ENCODE measurements at regions not wholly inside any gene's neighbourhood (a gene's known extent, or its start where the extent isn't known, plus 50 kb on each side); places are given as distances from the start of the nearest gene placed in this dataset.

GRCh38 chr15:91751611-91752010 is 101.9 kb upstream of the SLCO3A1 start:
- H4K20me1 ChIP-seq (ENCODE audit: insufficient read depth, low read length): no peaks in the 10 kb centered on the region
- H3K4me2 ChIP-seq (ENCODE audit: low read length): no peak overlapping the region
- TF ChIP-seq EZH2phosphoT487 (IDR thresholded peaks at IDR 0.05; ENCODE audit: low read depth) (no peak), CTCF (IDR thresholded peaks at IDR 0.05; ENCODE audit: low read depth, low read length) (no peak)
- H3K79me2 ChIP-seq (ENCODE audit: low read length): no peaks in the 10 kb centered on the region
- peaks cover 8% of the 10 kb centered on the region; the same call in 1 of the 2 replicates for H3K27me3 ChIP-seq (ENCODE audit: low read depth, low read length)
- H3K9ac ChIP-seq (ENCODE audit: low read length): no peak overlapping the region
- H3K4me1 ChIP-seq (ENCODE audit: low read length): no peaks in the 10 kb centered on the region
- no peak overlapping the region for H3K4me3 ChIP-seq (ENCODE audit: low read length)
- H3K9me3 ChIP-seq (ENCODE audit: insufficient read depth, low read length): no peaks in the 10 kb centered on the region
- H2AFZ ChIP-seq (ENCODE audit: low read depth, low read length): no peak overlapping the region
- no peaks in the 10 kb centered on the region for H3K36me3 ChIP-seq (replicated peaks; ENCODE audit: low read depth, low read length)
- H3K27ac ChIP-seq (ENCODE audit: low read length): no peak overlapping the region

- no peaks in the 10 kb centered on the region for H3K9me3 ChIP-seq (ENCODE audit: insufficient read depth, low read length)
- no peak overlapping the region for H2AFZ ChIP-seq (ENCODE audit: low read depth, low read length)
Measured at GRCh38 chr15:91752081-91752785, 101.3 kb upstream of the SLCO3A1 start.

GRCh38 chr15:91759560-91759959 is 93.9 kb upstream of the SLCO3A1 start:
- no peaks in the 10 kb centered on the region for H4K20me1 ChIP-seq (ENCODE audit: insufficient read depth, low read length)
- H3K9me3 ChIP-seq (ENCODE audit: insufficient read depth, low read length): no peaks in the 10 kb centered on the region
- H3K4me2 ChIP-seq (ENCODE audit: low read length): no peak overlapping the region
- H3K4me1 ChIP-seq (ENCODE audit: low read length): no peaks in the 10 kb centered on the region
- no peaks in the 10 kb centered on the region for H3K79me2 ChIP-seq (ENCODE audit: low read length)
- H3K36me3 ChIP-seq (replicated peaks; ENCODE audit: low read depth, low read length): no peaks in the 10 kb centered on the region
- TF ChIP-seq EZH2phosphoT487 (IDR thresholded peaks at IDR 0.05; ENCODE audit: low read depth) (no peak), CTCF (IDR thresholded peaks at IDR 0.05; ENCODE audit: low read depth, low read length) (no peak)
- H3K9ac ChIP-seq (ENCODE audit: low read length): no peak overlapping the region
- H3K27me3 ChIP-seq (ENCODE audit: low read depth, low read length): peaks cover 25% of the 10 kb centered on the region
- no peak overlapping the region for H2AFZ ChIP-seq (ENCODE audit: low read depth, low read length)
- H3K4me3 ChIP-seq (ENCODE audit: low read length): no peak overlapping the region
- H3K27ac ChIP-seq (ENCODE audit: low read length): no peak overlapping the region

More at GRCh38 chr15:91752081-91752785, 101.3 kb upstream of the SLCO3A1 start:
- no peak overlapping the region for H3K9ac ChIP-seq (ENCODE audit: low read length)
- H3K27ac ChIP-seq (ENCODE audit: low read length): no peak overlapping the region
- no peak for TF ChIP-seq EZH2phosphoT487 (IDR thresholded peaks at IDR 0.05; ENCODE audit: low read depth)
- TF ChIP-seq CTCF (IDR thresholded peaks at IDR 0.05; ENCODE audit: low read depth, low read length): no peak
- no peaks in the 10 kb centered on the region for H3K36me3 ChIP-seq (replicated peaks; ENCODE audit: low read depth, low read length)
- peaks cover 8% of the 10 kb centered on the region; the same call in 1 of the 2 replicates for H3K27me3 ChIP-seq (ENCODE audit: low read depth, low read length)
- no peaks in the 10 kb centered on the region for H3K79me2 ChIP-seq (ENCODE audit: low read length)
- H3K4me2 ChIP-seq (ENCODE audit: low read length): no peak overlapping the region
- no peaks in the 10 kb centered on the region for H3K4me1 ChIP-seq (ENCODE audit: low read length)
- no peak overlapping the region for H3K4me3 ChIP-seq (ENCODE audit: low read length)
- no peaks in the 10 kb centered on the region for H4K20me1 ChIP-seq (ENCODE audit: insufficient read depth, low read length)

GRCh38 chr15:91765660-91766059 is 87.8 kb upstream of the SLCO3A1 start:
- Histone ChIP-seq H3K27me3 (ENCODE audit: low read depth, low read length) (peaks cover 23% of the 10 kb centered on the region), H3K36me3 (replicated peaks; ENCODE audit: low read depth, low read length) (no peaks in the 10 kb centered on the region), H3K4me3 (ENCODE audit: low read length) (no peak overlapping the region), H3K4me2 (ENCODE audit: low read length) (no peak overlapping the region), H2AFZ (ENCODE audit: low read depth, low read length) (no peak overlapping the region), H3K27ac (ENCODE audit: low read length) (no peak overlapping the region), H3K9ac (ENCODE audit: low read length) (no peak overlapping the region), H3K79me2 (ENCODE audit: low read length) (no peaks in the 10 kb centered on the region), H3K9me3 (ENCODE audit: insufficient read depth, low read length) (no peaks in the 10 kb centered on the region), H4K20me1 (ENCODE audit: insufficient read depth, low read length) (no peaks in the 10 kb centered on the region), H3K4me1 (ENCODE audit: low read length) (no peaks in the 10 kb centered on the region)
- no peak for TF ChIP-seq CTCF (IDR thresholded peaks at IDR 0.05; ENCODE audit: low read depth, low read length)
- TF ChIP-seq EZH2phosphoT487 (IDR thresholded peaks at IDR 0.05; ENCODE audit: low read depth): no peak

Data from OCI-LY3 (cell line).